DOHH2 (cell line): ENCODE measurements at regions not wholly inside any gene's neighbourhood (a gene's known extent, or its start where the extent isn't known, plus 50 kb on each side); places are given as distances from the start of the nearest gene placed in this dataset.

Experiments
- CTCF ChIP-seq: fragments of 200-600 bp; sonication (generic); IDR thresholded peaks from one replicate; pipeline ENCODE4 v1.5.1; 2014; ENCODE audit warnings: antibody characterized with exemption, mild to moderate bottlenecking, low read depth, low read length; ENCODE audit not compliant: poor library complexity, severe bottlenecking
- EZH2phosphoT487 ChIP-seq: fragments of 200-600 bp; sonication (generic); IDR thresholded peaks from 2 replicates; pipeline ENCODE4 v1.6.1; 2017; ENCODE audit warnings: borderline replicate concordance, mild to moderate bottlenecking, antibody characterized with exemption, low read length, moderate library complexity, mixed read lengths

- TF ChIP-seq CTCF (no peak), EZH2phosphoT487 (no peak)
These were observed 122.3 kb upstream of the STT3B start for GRCh38 chr3:31410411-31410810.
